GM23338 (cell line): ENCODE measurements at regions not wholly inside any gene's neighbourhood (a gene's known extent, or its start where the extent isn't known, plus 50 kb on each side); places are given as distances from the start of the nearest gene placed in this dataset.

ENCODE experiments used
- ATAC-seq: fragments of 200-7000 bp; cut with Tn5 transposase; 3 replicates; pipeline ENCODE4 v1.9.1; 2020
- DNase-seq: peaks from one replicate; pipeline ENCODE4 v3.0.0-alpha.2; 2015; ENCODE audit warnings: low spot score
- H2AFZ ChIP-seq: fragments of 200-600 bp; sonication (generic); 2 replicates; pipeline ENCODE4 v1.8.0; 2016; ENCODE audit warnings: antibody characterized with exemption, mild to moderate bottlenecking, moderate library complexity
- H3F3A ChIP-seq: fragments of 200-600 bp; sonication (generic); replicated peaks from 2 replicates; pipeline ENCODE4 v1.8.0; 2017; ENCODE audit warnings: antibody characterized with exemption, mixed run types, low read depth
- H3K27ac ChIP-seq: fragments of 200-600 bp; sonication (generic); 2 replicates; pipeline ENCODE4 v1.6.1; 2016; ENCODE audit warnings: low read depth
- H3K27me3 ChIP-seq: fragments of 200-600 bp; sonication (generic); 2 replicates; pipeline ENCODE4 v1.8.0; 2016; ENCODE audit warnings: mild to moderate bottlenecking, mixed run types, moderate library complexity; ENCODE audit not compliant: insufficient read depth
- H3K36me3 ChIP-seq: fragments of 200-600 bp; sonication (generic); 2 replicates; pipeline ENCODE4 v1.8.0; 2016; ENCODE audit warnings: mild to moderate bottlenecking; ENCODE audit not compliant: insufficient read depth
- H3K4me1 ChIP-seq: fragments of 200-600 bp; sonication (generic); 2 replicates; pipeline ENCODE4 v1.8.0; 2016; ENCODE audit warnings: mild to moderate bottlenecking, moderate library complexity; ENCODE audit not compliant: insufficient read depth
- H3K4me2 ChIP-seq: fragments of 200-600 bp; sonication (generic); 2 replicates; pipeline ENCODE4 v1.7.1; 2017; ENCODE audit warnings: mixed run types
- H3K4me3 ChIP-seq: fragments of 200-600 bp; sonication (generic); 2 replicates; pipeline ENCODE4 v1.6.1; 2016; ENCODE audit warnings: mixed run types
- H3K79me2 ChIP-seq: fragments of 200-600 bp; sonication (generic); replicated peaks from 2 replicates; pipeline ENCODE4 v1.8.0; 2017; ENCODE audit warnings: mild to moderate bottlenecking; ENCODE audit not compliant: insufficient read depth
- H3K9me2 ChIP-seq: fragments of 200-600 bp; sonication (generic); 2 replicates; pipeline ENCODE4 v1.8.0; 2017; ENCODE audit not compliant: insufficient read depth
- H4K20me1 ChIP-seq: fragments of 200-600 bp; sonication (generic); replicated peaks from 2 replicates; pipeline ENCODE4 v1.8.0; 2017; ENCODE audit warnings: mild to moderate bottlenecking; ENCODE audit not compliant: insufficient read depth
- H3K27ac Mint-ChIP-seq: 2 replicates; pipeline ENCODE4 v1.8.0; 2020; ENCODE audit warnings: inconsistent platforms, mild to moderate bottlenecking, moderate library complexity, mixed read lengths
- H3K27me3 Mint-ChIP-seq: 3 replicates; pipeline ENCODE4 v1.8.0; 2022; ENCODE audit warnings: low read depth, mild to moderate bottlenecking, moderate library complexity, mixed read lengths, inconsistent platforms; ENCODE audit not compliant: insufficient read depth, poor library complexity
- H3K36me3 Mint-ChIP-seq: 3 replicates; pipeline ENCODE4 v1.8.0; 2021; ENCODE audit warnings: low read depth, mild to moderate bottlenecking, inconsistent platforms, moderate library complexity, mixed read lengths
- H3K4me1 Mint-ChIP-seq: 3 replicates; pipeline ENCODE4 v1.8.0; 2020; ENCODE audit warnings: mild to moderate bottlenecking, inconsistent platforms, mixed read lengths
- H3K4me3 Mint-ChIP-seq: 3 replicates; pipeline ENCODE4 v1.8.0; 2021; ENCODE audit warnings: moderate library complexity, mild to moderate bottlenecking, inconsistent platforms, mixed read lengths
- H3K9me3 Mint-ChIP-seq: 3 replicates; pipeline ENCODE4 v1.8.0; 2020; ENCODE audit warnings: moderate library complexity, mild to moderate bottlenecking, inconsistent platforms, mixed read lengths
- CREB1 ChIP-seq: fragments of 250-450 bp; sonication (Bioruptor Pico); IDR thresholded peaks from 2 replicates; pipeline ENCODE4 v1.5.0; 2020; ENCODE audit warnings: low read depth, mild to moderate bottlenecking, moderate library complexity
- CTCF ChIP-seq, 2 experiments: fragments of 200-600 bp in 1 of 2; sonication (generic) in 1 of 2; conservative IDR thresholded peaks; 2 replicates each; pipeline versions ENCODE4 v1.5.1 to v1.6.1; 2016 to 2017; ENCODE audit warnings: antibody characterized with exemption in 2 of 2, low read depth in 2 of 2, mild to moderate bottlenecking in 2 of 2, moderate library complexity in 1 of 2
- EZH2 ChIP-seq: fragments of 200-600 bp; sonication (generic); IDR thresholded peaks from one replicate; pipeline ENCODE4 v1.8.0; 2017; ENCODE audit warnings: antibody characterized with exemption, mild to moderate bottlenecking, low read depth; ENCODE audit not compliant: unreplicated experiment
- JUNB ChIP-seq: IDR thresholded peaks from one replicate; pipeline ENCODE4 v1.6.1; 2016; ENCODE audit warnings: antibody characterized with exemption; ENCODE audit not compliant: unreplicated experiment
- NANOG ChIP-seq: IDR thresholded peaks from 2 replicates; pipeline ENCODE4 v1.6.1; 2016; ENCODE audit warnings: antibody characterized with exemption, borderline replicate concordance
- STAT1 ChIP-seq: IDR thresholded peaks from one replicate; pipeline ENCODE4 v1.6.1; 2016; ENCODE audit warnings: antibody characterized with exemption; ENCODE audit not compliant: unreplicated experiment
- ZNF462 ChIP-seq: fragments of 250-450 bp; sonication (Bioruptor Pico); IDR thresholded peaks from 2 replicates; pipeline ENCODE4 v1.5.0; 2020; ENCODE audit warnings: mild to moderate bottlenecking, moderate library complexity
- TF ChIP-seq, protein P1 (sequence below): IDR thresholded peaks from one replicate; pipeline ENCODE4 v1.6.1; 2018; ENCODE audit warnings: antibody characterized with exemption; ENCODE audit not compliant: unreplicated experiment

- TF ChIP-seq EZH2 (no peak), ZNF462 (no peak)
These were observed 488.5 kb upstream of the ANKRD30A start (continued) for GRCh38 chr10:36636879-36637278.

DNA sequence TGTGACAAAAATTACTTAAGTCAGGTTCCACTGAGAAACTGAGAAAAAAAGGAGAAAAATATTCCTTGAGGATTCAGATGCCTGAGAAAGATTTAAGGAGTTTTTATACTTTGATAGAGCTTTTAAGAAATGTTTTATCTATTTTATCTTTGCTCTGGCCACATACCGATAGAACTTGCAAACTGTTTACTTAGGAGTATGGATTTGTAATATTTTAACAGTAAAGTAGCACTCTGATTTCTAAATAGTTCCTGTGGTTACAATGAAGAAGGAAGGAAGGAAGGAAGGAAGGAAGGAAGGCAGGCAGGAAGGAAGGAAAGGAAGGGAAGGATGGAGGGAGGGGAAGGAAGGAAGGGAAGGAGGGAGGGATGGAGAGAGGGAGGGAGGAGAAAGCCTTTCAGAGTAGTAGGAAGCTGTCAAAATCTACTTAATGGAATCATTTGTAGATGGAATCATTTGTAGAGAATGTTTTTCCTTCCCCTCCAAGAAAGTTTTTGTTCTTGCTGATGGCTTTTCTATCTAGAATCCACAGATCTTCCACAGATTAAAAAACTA, 489.0 kb upstream of the ANKRD30A start:
- no peak for ATAC-seq
- peaks cover 7% of the 10 kb centered on the region; the same call in 2 of the 3 replicates for H3K36me3 Mint-ChIP-seq
- H3K4me1 Mint-ChIP-seq: no peaks in the 10 kb centered on the region
- no peak overlapping the region for H3K4me2 ChIP-seq
- H3K27me3 ChIP-seq: no peaks in the 10 kb centered on the region
- H3F3A ChIP-seq: no peaks in the 10 kb centered on the region
- no peaks in the 10 kb centered on the region for H3K9me2 ChIP-seq
- no peak overlapping the region for H3K4me3 ChIP-seq
- no peak for DNase-seq
- no peak overlapping the region for H3K27ac ChIP-seq
- H3K9me3 Mint-ChIP-seq: peaks cover 8% of the 10 kb centered on the region
- no peaks in the 10 kb centered on the region for H3K79me2 ChIP-seq
- no peaks in the 10 kb centered on the region for H3K4me1 ChIP-seq
- H3K27ac Mint-ChIP-seq: no peak overlapping the region
- no peaks in the 10 kb centered on the region for H4K20me1 ChIP-seq
- H3K27me3 Mint-ChIP-seq: no peaks in the 10 kb centered on the region
- H3K4me3 Mint-ChIP-seq: no peak overlapping the region
- H2AFZ ChIP-seq: no peak overlapping the region; the same call in 1 of the 2 replicates
- H3K36me3 ChIP-seq: no peaks in the 10 kb centered on the region
- TF ChIP-seq CREB1 (CRISPR knock-in tag): no peak
- no peak for TF ChIP-seq EZH2
- TF ChIP-seq STAT1: no peak
- no peak for TF ChIP-seq NANOG
- TF ChIP-seq JUNB: no peak
- TF ChIP-seq, protein P1, sequence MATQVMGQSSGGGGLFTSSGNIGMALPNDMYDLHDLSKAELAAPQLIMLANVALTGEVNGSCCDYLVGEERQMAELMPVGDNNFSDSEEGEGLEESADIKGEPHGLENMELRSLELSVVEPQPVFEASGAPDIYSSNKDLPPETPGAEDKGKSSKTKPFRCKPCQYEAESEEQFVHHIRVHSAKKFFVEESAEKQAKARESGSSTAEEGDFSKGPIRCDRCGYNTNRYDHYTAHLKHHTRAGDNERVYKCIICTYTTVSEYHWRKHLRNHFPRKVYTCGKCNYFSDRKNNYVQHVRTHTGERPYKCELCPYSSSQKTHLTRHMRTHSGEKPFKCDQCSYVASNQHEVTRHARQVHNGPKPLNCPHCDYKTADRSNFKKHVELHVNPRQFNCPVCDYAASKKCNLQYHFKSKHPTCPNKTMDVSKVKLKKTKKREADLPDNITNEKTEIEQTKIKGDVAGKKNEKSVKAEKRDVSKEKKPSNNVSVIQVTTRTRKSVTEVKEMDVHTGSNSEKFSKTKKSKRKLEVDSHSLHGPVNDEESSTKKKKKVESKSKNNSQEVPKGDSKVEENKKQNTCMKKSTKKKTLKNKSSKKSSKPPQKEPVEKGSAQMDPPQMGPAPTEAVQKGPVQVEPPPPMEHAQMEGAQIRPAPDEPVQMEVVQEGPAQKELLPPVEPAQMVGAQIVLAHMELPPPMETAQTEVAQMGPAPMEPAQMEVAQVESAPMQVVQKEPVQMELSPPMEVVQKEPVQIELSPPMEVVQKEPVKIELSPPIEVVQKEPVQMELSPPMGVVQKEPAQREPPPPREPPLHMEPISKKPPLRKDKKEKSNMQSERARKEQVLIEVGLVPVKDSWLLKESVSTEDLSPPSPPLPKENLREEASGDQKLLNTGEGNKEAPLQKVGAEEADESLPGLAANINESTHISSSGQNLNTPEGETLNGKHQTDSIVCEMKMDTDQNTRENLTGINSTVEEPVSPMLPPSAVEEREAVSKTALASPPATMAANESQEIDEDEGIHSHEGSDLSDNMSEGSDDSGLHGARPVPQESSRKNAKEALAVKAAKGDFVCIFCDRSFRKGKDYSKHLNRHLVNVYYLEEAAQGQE: no peak
- no peak for TF ChIP-seq CTCF (conservative IDR thresholded peaks at IDR 0.05; ENCODE audit: low read depth in 2 of 2)
